ENCODE measurements at regions not wholly inside any gene's neighbourhood (a gene's known extent, or its start where the extent isn't known, plus 50 kb on each side); places are given as distances from the start of the nearest gene placed in this dataset.

GRCh38 chr13:110046811-110047210 lies 260.1 kb downstream of the COL4A1 start:
- TF ChIP-seq CTCF (IDR thresholded peaks at IDR 0.05) = no peak
- no peak for TF ChIP-seq POLR2A (IDR thresholded peaks at IDR 0.05)

Measured in body of pancreas (tissue), 4 donors.